ACHN (cell line): ENCODE measurements at regions not wholly inside any gene's neighbourhood (a gene's known extent, or its start where the extent isn't known, plus 50 kb on each side); places are given as distances from the start of the nearest gene placed in this dataset.

Experiments
- DNase-seq: peaks from one replicate; pipeline ENCODE4 v3.0.0-alpha.2; 2015
- in situ Hi-C: cut with HindIII; loops from 2 replicates; pipeline ENCODE4 v1.10.0; 2017; ENCODE audit warnings: low sequenced_read_pairs, low pct_ligation_motif_present, low pct_unique_long_range_greater_than_20kb

DNA sequence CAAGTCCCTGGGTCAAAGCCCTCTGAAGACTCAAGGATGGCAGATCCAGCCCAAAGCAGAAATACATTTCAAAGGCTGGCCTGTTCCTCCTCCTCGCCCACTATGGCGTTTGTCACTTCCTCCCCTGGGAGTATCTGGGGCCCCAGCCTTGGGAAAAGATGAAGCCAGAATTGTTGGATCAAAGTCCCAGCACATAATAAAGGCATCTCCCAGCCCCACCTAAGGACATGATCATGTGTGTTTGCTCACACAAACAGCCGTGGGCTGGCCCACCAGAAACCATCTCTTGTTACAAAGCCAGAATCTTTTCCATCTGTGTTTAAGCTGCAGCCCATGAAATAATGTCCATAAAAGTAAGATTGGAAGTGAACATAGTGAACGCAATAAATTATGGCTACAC, 50.1 kb upstream of the HAAO start:
- in situ Hi-C loops, result no loop called here

More for the DNA sequence above, 50.1 kb upstream of the HAAO start:
- no peak for DNase-seq
